Epithelial cell of esophagus (primary cell): ENCODE measurements at regions not wholly inside any gene's neighbourhood (a gene's known extent, or its start where the extent isn't known, plus 50 kb on each side); places are given as distances from the start of the nearest gene placed in this dataset.

Source experiments
- DNase-seq: peaks from one replicate; pipeline ENCODE4 v3.0.0; 2010; ENCODE audit warnings: low read depth
- H3K4me3 ChIP-seq: 2 replicates; pipeline ENCODE4 v1.5.1; 2011; ENCODE audit warnings: mild to moderate bottlenecking, low read length, control low read depth
- CTCF ChIP-seq: IDR thresholded peaks from 2 replicates; pipeline ENCODE4 v1.5.1; 2011; ENCODE audit warnings: low read depth, mild to moderate bottlenecking, low read length, control low read depth, inconsistent platforms; ENCODE audit not compliant: insufficient read depth; ENCODE audit errors: missing control alignments

- no peak for TF ChIP-seq CTCF
- no peak for DNase-seq
- H3K4me3 ChIP-seq = no peak overlapping the region
Observed at GRCh38 chr16:80074329-80074728, 466.5 kb upstream of the DYNLRB2 start.

GRCh38 chr16:80071964-80072456, 468.8 kb upstream of the DYNLRB2 start:
- no peak overlapping the region for H3K4me3 ChIP-seq
- DNase-seq = no peak
- TF ChIP-seq CTCF = no peak

- no peak overlapping the region for H3K4me3 ChIP-seq
- no peak for DNase-seq
- TF ChIP-seq CTCF = no peak
Observed at GRCh38 chr16:80066805-80067580, 466.5 kb upstream of the MAF start.

GRCh38 chr16:80065541-80065940, 465.0 kb upstream of the MAF start:
- DNase-seq = peak; percentile 85
- H3K4me3 ChIP-seq = no peak overlapping the region
- TF ChIP-seq CTCF = no peak

GRCh38 chr16:80063713-80064069, 463.2 kb upstream of the MAF start:
- no peak overlapping the region for H3K4me3 ChIP-seq
- no peak for TF ChIP-seq CTCF
- no peak for DNase-seq

- TF ChIP-seq CTCF = no peak
- DNase-seq = no peak
- H3K4me3 ChIP-seq = no peak overlapping the region
Observed at GRCh38 chr16:80063031-80063712, 462.6 kb upstream of the MAF start.
